Activated CD4-positive, alpha-beta T cell treated with anti-CD3 and anti-CD28 coated beads, Interleukin-2, amount 10 ng/mL, durations not matched to agents 7 days and 5 days (primary cell): ENCODE measurements at regions not wholly inside any gene's neighbourhood (a gene's known extent, or its start where the extent isn't known, plus 50 kb on each side); places are given as distances from the start of the nearest gene placed in this dataset.

Experiments
- CTCF ChIA-PET: fragments of 350-600 bp; sonication (Branson Sonifier 250); formaldehyde crosslinking; loops from one replicate; lab custom pipeline; 2021; ENCODE audit warnings: antibody characterized with exemption; lab: Charles Lee
- POLR2A ChIA-PET: fragments of 350-600 bp; sonication (Branson Sonifier 250); formaldehyde crosslinking; loops from one replicate; lab custom pipeline; 2021; ENCODE audit warnings: antibody characterized with exemption; lab: Charles Lee
- DNase-seq: peaks from one replicate; pipeline ENCODE4 v3.0.0-alpha.2; 2020
- H3K27ac Mint-ChIP-seq: one replicate; pipeline ENCODE4 v1.8.0; 2021; ENCODE audit warnings: mild to moderate bottlenecking, moderate library complexity, mixed read lengths
- H3K27me3 Mint-ChIP-seq: one replicate; pipeline ENCODE4 v1.8.0; 2021; ENCODE audit warnings: mixed read lengths
- H3K36me3 Mint-ChIP-seq: one replicate; pipeline ENCODE4 v1.8.0; 2021; ENCODE audit warnings: low read depth, mixed read lengths
- H3K4me1 Mint-ChIP-seq: one replicate; pipeline ENCODE4 v1.8.0; 2021; ENCODE audit warnings: mixed read lengths
- H3K4me3 Mint-ChIP-seq: one replicate; pipeline ENCODE4 v1.8.0; 2021; ENCODE audit warnings: mild to moderate bottlenecking, moderate library complexity, mixed read lengths
- H3K9me3 Mint-ChIP-seq: one replicate; pipeline ENCODE4 v1.8.0; 2021; ENCODE audit warnings: mixed read lengths

GRCh38 chr18:22539051-22539765 lies 121.5 kb upstream of the CTAGE1 start:
- H3K36me3 Mint-ChIP-seq: no peaks in the 10 kb centered on the region
- no peaks in the 10 kb centered on the region for H3K27me3 Mint-ChIP-seq
- H3K27ac Mint-ChIP-seq: no peak overlapping the region
- no peak for DNase-seq
- CTCF ChIA-PET: no interaction called here
- no peaks in the 10 kb centered on the region for H3K4me1 Mint-ChIP-seq
- no peak overlapping the region for H3K4me3 Mint-ChIP-seq
- H3K9me3 Mint-ChIP-seq: no peaks in the 10 kb centered on the region
- POLR2A ChIA-PET: no interaction called here

GRCh38 chr18:22541232-22541631 lies 123.5 kb upstream of the CTAGE1 start:
- Mint-ChIP-seq H3K4me3 (no peak overlapping the region), H3K9me3 (no peaks in the 10 kb centered on the region), H3K27me3 (no peaks in the 10 kb centered on the region), H3K4me1 (no peaks in the 10 kb centered on the region), H3K27ac (no peak overlapping the region), H3K36me3 (no peaks in the 10 kb centered on the region)
- ChIA-PET POLR2A (no interaction called here), CTCF (no interaction called here)
- DNase-seq: no peak

- POLR2A ChIA-PET: no interaction called here
- CTCF ChIA-PET: no interaction called here
- H3K36me3 Mint-ChIP-seq: no peaks in the 10 kb centered on the region
Observed at GRCh38 chr18:22542406-22542835, 124.7 kb upstream of the CTAGE1 start.

GRCh38 chr18:22543769-22544168 lies 126.1 kb upstream of the CTAGE1 start:
- Mint-ChIP-seq H3K36me3 (no peaks in the 10 kb centered on the region), H3K27ac (no peak overlapping the region), H3K27me3 (no peaks in the 10 kb centered on the region), H3K4me3 (no peak overlapping the region), H3K4me1 (no peaks in the 10 kb centered on the region), H3K9me3 (no peaks in the 10 kb centered on the region)
- ChIA-PET POLR2A (no interaction called here), CTCF (no interaction called here)
- DNase-seq: no peak

More at GRCh38 chr18:22542406-22542835, 124.7 kb upstream of the CTAGE1 start:
- Mint-ChIP-seq H3K4me1 (no peaks in the 10 kb centered on the region), H3K4me3 (no peak overlapping the region), H3K27ac (no peak overlapping the region), H3K9me3 (no peaks in the 10 kb centered on the region), H3K27me3 (no peaks in the 10 kb centered on the region)
- DNase-seq: no peak

- H3K9me3 Mint-ChIP-seq: no peaks in the 10 kb centered on the region
Observed at GRCh38 chr18:22544626-22545025, 126.9 kb upstream of the CTAGE1 start.

GRCh38 chr18:22545066-22545760 lies 127.5 kb upstream of the CTAGE1 start:
- Mint-ChIP-seq H3K36me3 (no peaks in the 10 kb centered on the region), H3K27ac (no peak overlapping the region), H3K27me3 (no peaks in the 10 kb centered on the region), H3K4me1 (no peaks in the 10 kb centered on the region), H3K9me3 (no peaks in the 10 kb centered on the region), H3K4me3 (no peak overlapping the region)
- ChIA-PET CTCF (no interaction called here), POLR2A (no interaction called here)
- no peak for DNase-seq

More at GRCh38 chr18:22544626-22545025, 126.9 kb upstream of the CTAGE1 start:
- no peak overlapping the region for H3K4me3 Mint-ChIP-seq
- no peak for DNase-seq
- H3K4me1 Mint-ChIP-seq: no peaks in the 10 kb centered on the region
- H3K27ac Mint-ChIP-seq: no peak overlapping the region
- CTCF ChIA-PET: no interaction called here
- no peaks in the 10 kb centered on the region for H3K36me3 Mint-ChIP-seq
- POLR2A ChIA-PET: no interaction called here
- H3K27me3 Mint-ChIP-seq: no peaks in the 10 kb centered on the region

GRCh38 chr18:22546905-22547570 lies 129.3 kb upstream of the CTAGE1 start:
- no peak overlapping the region for H3K4me3 Mint-ChIP-seq
- no peaks in the 10 kb centered on the region for H3K27me3 Mint-ChIP-seq
- H3K36me3 Mint-ChIP-seq: no peaks in the 10 kb centered on the region
- POLR2A ChIA-PET: no interaction called here
- no peak overlapping the region for H3K27ac Mint-ChIP-seq
- DNase-seq: no peak
- CTCF ChIA-PET: no interaction called here
- no peaks in the 10 kb centered on the region for H3K4me1 Mint-ChIP-seq
- H3K9me3 Mint-ChIP-seq: no peaks in the 10 kb centered on the region

GRCh38 chr18:22547807-22548561 lies 130.3 kb upstream of the CTAGE1 start:
- no peak overlapping the region for H3K27ac Mint-ChIP-seq
- no peaks in the 10 kb centered on the region for H3K4me1 Mint-ChIP-seq
- DNase-seq: no peak
- H3K36me3 Mint-ChIP-seq: no peaks in the 10 kb centered on the region
- H3K27me3 Mint-ChIP-seq: no peaks in the 10 kb centered on the region
- no peak overlapping the region for H3K4me3 Mint-ChIP-seq
- CTCF ChIA-PET: no interaction called here
- no peaks in the 10 kb centered on the region for H3K9me3 Mint-ChIP-seq
- POLR2A ChIA-PET: no interaction called here

GRCh38 chr18:22549260-22549937 lies 131.7 kb upstream of the CTAGE1 start:
- POLR2A ChIA-PET: no interaction called here
- CTCF ChIA-PET: no interaction called here
- peaks cover 2% of the 10 kb centered on the region for H3K27me3 Mint-ChIP-seq

GRCh38 chr18:22550366-22550765 lies 132.7 kb upstream of the CTAGE1 start:
- peaks cover 2% of the 10 kb centered on the region for H3K27me3 Mint-ChIP-seq
- H3K27ac Mint-ChIP-seq: no peak overlapping the region
- H3K9me3 Mint-ChIP-seq: no peaks in the 10 kb centered on the region
- DNase-seq: no peak
- ChIA-PET POLR2A (no interaction called here), CTCF (interaction anchor here (0.6 kb wide), 1 partner anchor 1763 kb away, joined by 4 read pairs; no protein-coding TSS in a partner anchor)
- no peaks in the 10 kb centered on the region for H3K4me1 Mint-ChIP-seq
- no peaks in the 10 kb centered on the region for H3K36me3 Mint-ChIP-seq
- no peak overlapping the region for H3K4me3 Mint-ChIP-seq

More at GRCh38 chr18:22549260-22549937, 131.7 kb upstream of the CTAGE1 start:
- Mint-ChIP-seq H3K36me3 (no peaks in the 10 kb centered on the region), H3K27ac (no peak overlapping the region), H3K4me1 (no peaks in the 10 kb centered on the region), H3K9me3 (no peaks in the 10 kb centered on the region), H3K4me3 (no peak overlapping the region)
- no peak for DNase-seq

- POLR2A ChIA-PET: no interaction called here
- Mint-ChIP-seq H3K9me3 (no peaks in the 10 kb centered on the region), H3K36me3 (no peaks in the 10 kb centered on the region)
Observed at GRCh38 chr18:22550861-22551260, 133.1 kb upstream of the CTAGE1 start.

GRCh38 chr18:22551536-22552151 lies 133.9 kb upstream of the CTAGE1 start:
- H3K36me3 Mint-ChIP-seq: no peaks in the 10 kb centered on the region
- peaks cover 2% of the 10 kb centered on the region for H3K27me3 Mint-ChIP-seq
- no peaks in the 10 kb centered on the region for H3K9me3 Mint-ChIP-seq
- POLR2A ChIA-PET: no interaction called here
- H3K4me3 Mint-ChIP-seq: no peak overlapping the region
- DNase-seq: no peak
- no peak overlapping the region for H3K27ac Mint-ChIP-seq
- H3K4me1 Mint-ChIP-seq: no peaks in the 10 kb centered on the region
- CTCF ChIA-PET: no interaction called here

More at GRCh38 chr18:22550861-22551260, 133.1 kb upstream of the CTAGE1 start:
- DNase-seq: no peak
- Mint-ChIP-seq H3K27me3 (peaks cover 2% of the 10 kb centered on the region), H3K4me1 (no peaks in the 10 kb centered on the region), H3K4me3 (no peak overlapping the region), H3K27ac (no peak overlapping the region)
- CTCF ChIA-PET: interaction anchor here (0.6 kb wide), 1 partner anchor 1763 kb away, joined by 4 read pairs; no protein-coding TSS in a partner anchor
